ENCODE measurements at regions not wholly inside any gene's neighbourhood (a gene's known extent, or its start where the extent isn't known, plus 50 kb on each side); places are given as distances from the start of the nearest gene placed in this dataset.
"Not testable (repeated sequence)": the region's sequence is repeated elsewhere in the genome, so short reads cannot be mapped to it uniquely, and the experiment has no call there.

GRCh38 chr10:124252097-124252715 is 158.8 kb upstream of the CHST15 start:
- no peak for DNase-seq (ENCODE audit: low spot score)
- in situ Hi-C loops (cut with HindIII; ENCODE audit: low sequenced_read_pairs) = no loop called here

- in situ Hi-C loops (cut with HindIII; ENCODE audit: low sequenced_read_pairs) = no loop called here
- DNase-seq (ENCODE audit: low spot score) = no peak
Observed at GRCh38 chr10:124251317-124252065, 158.1 kb upstream of the CHST15 start.

- in situ Hi-C loops (cut with HindIII; ENCODE audit: low sequenced_read_pairs) = no loop called here
- DNase-seq (ENCODE audit: low spot score) = no peak
Observed at GRCh38 chr10:124250506-124250905, 157.1 kb upstream of the CHST15 start.

- in situ Hi-C loops (cut with HindIII; ENCODE audit: low sequenced_read_pairs) = no loop called here
- DNase-seq (ENCODE audit: low spot score) = no peak
Observed at GRCh38 chr10:124249812-124250432, 156.5 kb upstream of the CHST15 start.

- in situ Hi-C loops (cut with HindIII; ENCODE audit: low sequenced_read_pairs) = no loop called here
Observed at GRCh38 chr10:124249196-124249595, 155.8 kb upstream of the CHST15 start.

GRCh38 chr10:124248056-124249045 is 155.0 kb upstream of the CHST15 start:
- in situ Hi-C loops (cut with HindIII; ENCODE audit: low sequenced_read_pairs) = no loop called here
- DNase-seq (ENCODE audit: low spot score) = no peak

More at GRCh38 chr10:124249196-124249595, 155.8 kb upstream of the CHST15 start:
- no peak for DNase-seq (ENCODE audit: low spot score)

- DNase-seq (ENCODE audit: low spot score) = no peak
- in situ Hi-C loops (cut with HindIII; ENCODE audit: low sequenced_read_pairs) = no loop called here
Observed at GRCh38 chr10:124245806-124246440, 152.5 kb upstream of the CHST15 start.

GRCh38 chr10:124245191-124245590 is 151.8 kb upstream of the CHST15 start:
- in situ Hi-C loops (cut with HindIII; ENCODE audit: low sequenced_read_pairs) = no loop called here
- no peak for DNase-seq (ENCODE audit: low spot score)

- in situ Hi-C loops (cut with HindIII; ENCODE audit: low sequenced_read_pairs) = no loop called here
- DNase-seq (ENCODE audit: low spot score) = no peak
Observed at GRCh38 chr10:124244256-124244877, 151.0 kb upstream of the CHST15 start.

GRCh38 chr10:124243702-124244121 is 150.3 kb upstream of the CHST15 start:
- no peak for DNase-seq (ENCODE audit: low spot score)
- in situ Hi-C loops (cut with HindIII; ENCODE audit: low sequenced_read_pairs) = no loop called here

GRCh38 chr10:124242791-124243190 is 149.4 kb upstream of the CHST15 start:
- in situ Hi-C loops (cut with HindIII; ENCODE audit: low sequenced_read_pairs) = no loop called here
- DNase-seq (ENCODE audit: low spot score) = no peak

GRCh38 chr10:124242365-124242764 is 149.0 kb upstream of the CHST15 start:
- in situ Hi-C loops (cut with HindIII; ENCODE audit: low sequenced_read_pairs) = no loop called here
- DNase-seq (ENCODE audit: low spot score) = no peak

- in situ Hi-C loops (cut with HindIII; ENCODE audit: low sequenced_read_pairs); DNase-seq (ENCODE audit: low spot score): not testable (repeated sequence)
Observed at GRCh38 chr10:124241510-124241909, 148.1 kb upstream of the CHST15 start.

- DNase-seq (ENCODE audit: low spot score) = no peak
- in situ Hi-C loops (cut with HindIII; ENCODE audit: low sequenced_read_pairs) = no loop called here
Observed at GRCh38 chr10:124240839-124241291, 147.5 kb upstream of the CHST15 start.

GRCh38 chr10:124239696-124240095 is 146.3 kb upstream of the CHST15 start:
- no peak for DNase-seq (ENCODE audit: low spot score)
- in situ Hi-C loops (cut with HindIII; ENCODE audit: low sequenced_read_pairs) = no loop called here

- in situ Hi-C loops (cut with HindIII; ENCODE audit: low sequenced_read_pairs) = no loop called here
- DNase-seq (ENCODE audit: low spot score) = no peak
Observed at GRCh38 chr10:124239134-124239533, 145.7 kb upstream of the CHST15 start.

GRCh38 chr10:124238367-124238766 is 145.0 kb upstream of the CHST15 start:
- in situ Hi-C loops (cut with HindIII; ENCODE audit: low sequenced_read_pairs) = no loop called here
- no peak for DNase-seq (ENCODE audit: low spot score)

- no peak for DNase-seq (ENCODE audit: low spot score)
- in situ Hi-C loops (cut with HindIII; ENCODE audit: low sequenced_read_pairs) = no loop called here
Observed at GRCh38 chr10:124237282-124237961, 144.0 kb upstream of the CHST15 start.

All from G401 (cell line).